Gastrocnemius medialis (tissue), 4 donors: ENCODE measurements at regions not wholly inside any gene's neighbourhood (a gene's known extent, or its start where the extent isn't known, plus 50 kb on each side); places are given as distances from the start of the nearest gene placed in this dataset.
"Not testable (repeated sequence)": the region's sequence is repeated elsewhere in the genome, so short reads cannot be mapped to it uniquely, and the experiment has no call there.

Experiments used
- ATAC-seq, 2 donors: fragments of 150-250 bp; one replicate each; pipeline ENCODE4 v1.9.1; 2016
- DNase-seq, 2 donors: peaks; one replicate each; pipeline ENCODE4 v3.0.0-alpha.2; 2019
- H3K27ac ChIP-seq, 4 donors: fragments of 200-600 bp; sonication (generic); 1 replicate in 1 of 4; 2 replicates in 3 of 4; pipeline ENCODE4 v1.5.1; 2016 to 2018; ENCODE audit warnings: mild to moderate bottlenecking in 2 of 4, moderate library complexity in 1 of 4
- H3K27me3 ChIP-seq, 3 donors: fragments of 200-600 bp; sonication (generic) in 2 of 3; 1 replicate in 1 of 3; 2 replicates in 2 of 3; pipeline versions ENCODE4 v1.5.1 to v1.6.0; 2016 to 2019; ENCODE audit warnings: mild to moderate bottlenecking in 1 of 3, moderate library complexity in 1 of 3
- H3K36me3 ChIP-seq, 2 donors: fragments of 200-600 bp; sonication (generic) in 1 of 2; one replicate each; pipeline ENCODE4 v1.5.1; 2017 to 2018
- H3K4me1 ChIP-seq, 2 donors: fragments of 200-600 bp; sonication (generic) in 1 of 2; one replicate each; pipeline ENCODE4 v1.5.1; 2016 to 2017; ENCODE audit warnings: mild to moderate bottlenecking in 2 of 2
- H3K4me3 ChIP-seq, 4 donors: fragments of 200-600 bp; sonication (generic) in 3 of 4; 1 replicate in 1 of 4; 2 replicates in 3 of 4; pipeline ENCODE4 v1.5.1; 2016 to 2019; ENCODE audit warnings: mild to moderate bottlenecking in 2 of 4
- H3K9me3 ChIP-seq, 3 donors: fragments of 200-600 bp; sonication (generic) in 2 of 3; 1 replicate in 1 of 3; 2 replicates in 2 of 3; pipeline ENCODE4 v1.5.1; 2016 to 2019
- CTCF ChIP-seq, 5 experiments: fragments of 450-650 bp in 3 of 5; fragments of 200-600 bp in 2 of 5; sonication (generic) in 2 of 5; IDR thresholded peaks in 4 of 5; conservative IDR thresholded peaks in 1 of 5; 1 replicate in 4 of 5; 2 replicates in 1 of 5; pipeline ENCODE4 v1.5.1; 2016 to 2019; ENCODE audit warnings: antibody characterized with exemption in 5 of 5, mild to moderate bottlenecking in 3 of 5, moderate library complexity in 3 of 5
- POLR2A ChIP-seq, 2 donors: fragments of 450-650 bp; IDR thresholded peaks; one replicate each; pipeline ENCODE4 v1.6.1; 2017; ENCODE audit warnings: antibody characterized with exemption in 2 of 2, mild to moderate bottlenecking in 2 of 2, moderate library complexity in 2 of 2
- in situ Hi-C, 4 donors: fragments of 200-750 bp; cut with MboI; loops; one replicate each; pipeline versions ENCODE4 v1.15.0 to v1.8.0; 2017; ENCODE audit warnings: low sequenced_read_pairs in 4 of 4
- intact Hi-C: fragments of 100-400 bp; cut with DNase I; formaldehyde crosslinking; loops from one replicate; pipeline ENCODE4 v1.15.1; 2023; ENCODE audit warnings: low total_unique reads

- no peak for ATAC-seq
- H3K9me3 ChIP-seq, result no peaks in the 10 kb centered on the region
- TF ChIP-seq CTCF (IDR thresholded peaks at IDR 0.05 in 4 of 5, conservative IDR thresholded peaks at IDR 0.05 in 1 of 5) (no peak), POLR2A (IDR thresholded peaks at IDR 0.05) (no peak)
Measured at GRCh38 chr2:117621326-117621725, 193.2 kb upstream of the DDX18 start.

GRCh38 chr2:117623175-117623574, 191.3 kb upstream of the DDX18 start:
- H3K9me3 ChIP-seq, ATAC-seq, H3K4me3 ChIP-seq, in situ Hi-C loops, intact Hi-C loops, H3K27ac ChIP-seq, H3K4me1 ChIP-seq, H3K27me3 ChIP-seq, H3K36me3 ChIP-seq, DNase-seq: not testable (repeated sequence)

More at GRCh38 chr2:117621326-117621725, 193.2 kb upstream of the DDX18 start:
- H3K27me3 ChIP-seq, result no peaks in the 10 kb centered on the region
- no peaks in the 10 kb centered on the region for H3K4me1 ChIP-seq
- H3K4me3 ChIP-seq, result no peak overlapping the region
- in situ Hi-C loops, result no loop called here
- no peaks in the 10 kb centered on the region for H3K36me3 ChIP-seq
- intact Hi-C loops, result no loop called here
- no peak for DNase-seq
- H3K27ac ChIP-seq, result no peak overlapping the region

GRCh38 chr2:117631152-117631945, 183.1 kb upstream of the DDX18 start:
- no peaks in the 10 kb centered on the region for H3K36me3 ChIP-seq
- in situ Hi-C loops (no loop called here), intact Hi-C loops (no loop called here)
- ATAC-seq, result no peak
- no peak for DNase-seq
- H3K4me1 ChIP-seq, result no peaks in the 10 kb centered on the region
- H3K9me3 ChIP-seq, result no peaks in the 10 kb centered on the region
- H3K27ac ChIP-seq, result no peak overlapping the region
- TF ChIP-seq POLR2A (IDR thresholded peaks at IDR 0.05) (no peak), CTCF (IDR thresholded peaks at IDR 0.05 in 4 of 5, conservative IDR thresholded peaks at IDR 0.05 in 1 of 5) (no peak)
- no peak overlapping the region for H3K4me3 ChIP-seq
- no peaks in the 10 kb centered on the region for H3K27me3 ChIP-seq

- ATAC-seq (no peak), DNase-seq (no peak)
- Histone ChIP-seq H3K4me1 (no peaks in the 10 kb centered on the region), H3K27me3 (no peaks in the 10 kb centered on the region), H3K4me3 (no peak overlapping the region), H3K36me3 (no peaks in the 10 kb centered on the region), H3K9me3 (no peaks in the 10 kb centered on the region), H3K27ac (no peak overlapping the region)
- intact Hi-C loops (no loop called here), in situ Hi-C loops (no loop called here)
- TF ChIP-seq POLR2A (IDR thresholded peaks at IDR 0.05) (no peak), CTCF (IDR thresholded peaks at IDR 0.05 in 4 of 5, conservative IDR thresholded peaks at IDR 0.05 in 1 of 5) (no peak)
Measured at GRCh38 chr2:117635481-117635880, 179.0 kb upstream of the DDX18 start.

- ATAC-seq (no peak), DNase-seq (no peak)
- H3K4me1 ChIP-seq, result no peaks in the 10 kb centered on the region
- in situ Hi-C loops (no loop called here), intact Hi-C loops (no loop called here)
- H3K36me3 ChIP-seq, result no peaks in the 10 kb centered on the region
- H3K27me3 ChIP-seq, result no peaks in the 10 kb centered on the region
- no peak overlapping the region for H3K27ac ChIP-seq
- no peaks in the 10 kb centered on the region for H3K9me3 ChIP-seq
- no peak overlapping the region for H3K4me3 ChIP-seq
- TF ChIP-seq POLR2A (IDR thresholded peaks at IDR 0.05) (no peak), CTCF (IDR thresholded peaks at IDR 0.05 in 4 of 5, conservative IDR thresholded peaks at IDR 0.05 in 1 of 5) (no peak)
Measured at GRCh38 chr2:117639401-117639800, 175.1 kb upstream of the DDX18 start.
